H54 (cell line): ENCODE measurements at regions not wholly inside any gene's neighbourhood (a gene's known extent, or its start where the extent isn't known, plus 50 kb on each side); places are given as distances from the start of the nearest gene placed in this dataset.
"Not testable (repeated sequence)": the region's sequence is repeated elsewhere in the genome, so short reads cannot be mapped to it uniquely, and the experiment has no call there.

ENCODE experiments used
- DNase-seq: peaks from one replicate; pipeline ENCODE4 v3.0.0; 2011; ENCODE audit warnings: low spot score, mixed read lengths; ENCODE audit not compliant: insufficient read length
- FAIRE-seq: peaks from 3 replicates; lab custom pipeline; 2011; peaks lifted over from hg19 to GRCh38; lab: Jason Lieb, UNC
- POLR2A ChIP-seq: IDR thresholded peaks from 2 replicates; pipeline ENCODE4 v1.6.1; 2011; ENCODE audit warnings: low read depth, mild to moderate bottlenecking, low read length

- TF ChIP-seq POLR2A: no peak
- FAIRE-seq: peak; percentile 15
- no peak for DNase-seq
Measured at GRCh38 chr13:88823114-88823513, 1151.9 kb downstream of the SLITRK5 start.

GRCh38 chr13:88824218-88824617 is 1153.0 kb downstream of the SLITRK5 start:
- no peak for TF ChIP-seq POLR2A
- FAIRE-seq: no peak
- DNase-seq: no peak

- no peak for TF ChIP-seq POLR2A
- DNase-seq (no peak), FAIRE-seq (no peak)
Measured at GRCh38 chr13:88840085-88840484, 1168.9 kb downstream of the SLITRK5 start.

- DNase-seq, FAIRE-seq: not testable (repeated sequence)
Measured at GRCh38 chr13:88852293-88852692, 1181.1 kb downstream of the SLITRK5 start.

GRCh38 chr13:88857256-88857655 is 1186.1 kb downstream of the SLITRK5 start:
- TF ChIP-seq POLR2A: no peak
- FAIRE-seq (no peak), DNase-seq (no peak)

- TF ChIP-seq POLR2A: no peak
- FAIRE-seq (peak; percentile 64), DNase-seq (no peak)
Measured at GRCh38 chr13:88862095-88862620, 1191.0 kb downstream of the SLITRK5 start.

GRCh38 chr13:88863116-88863515 is 1191.9 kb downstream of the SLITRK5 start:
- no peak for TF ChIP-seq POLR2A
- no peak for FAIRE-seq

GRCh38 chr13:88866195-88866594 is 1195.0 kb downstream of the SLITRK5 start:
- FAIRE-seq (no peak), DNase-seq (no peak)
- no peak for TF ChIP-seq POLR2A

More at GRCh38 chr13:88863116-88863515, 1191.9 kb downstream of the SLITRK5 start:
- no peak for DNase-seq

- no peak for TF ChIP-seq POLR2A
- DNase-seq (no peak), FAIRE-seq (no peak)
Measured at GRCh38 chr13:88883741-88884140, 1212.6 kb downstream of the SLITRK5 start.

GRCh38 chr13:88887045-88887662 is 1216.0 kb downstream of the SLITRK5 start:
- no peak for DNase-seq
- FAIRE-seq: no peak
- no peak for TF ChIP-seq POLR2A

- DNase-seq (no peak), FAIRE-seq (no peak)
- no peak for TF ChIP-seq POLR2A
Measured at GRCh38 chr13:88895261-88895941, 1224.2 kb downstream of the SLITRK5 start.

- no peak for DNase-seq
- FAIRE-seq: no peak
- no peak for TF ChIP-seq POLR2A
Measured at GRCh38 chr13:88896466-88896865, 1225.3 kb downstream of the SLITRK5 start.

GRCh38 chr13:88908961-88909441 is 1237.8 kb downstream of the SLITRK5 start:
- DNase-seq (no peak), FAIRE-seq (no peak)
- TF ChIP-seq POLR2A: no peak

- no peak for DNase-seq
- FAIRE-seq: peak; percentile 57
- no peak for TF ChIP-seq POLR2A
Measured at GRCh38 chr13:88919970-88920628, 1248.9 kb downstream of the SLITRK5 start.
